GM19455 (cell line): ENCODE measurements at regions not wholly inside any gene's neighbourhood (a gene's known extent, or its start where the extent isn't known, plus 50 kb on each side); places are given as distances from the start of the nearest gene placed in this dataset.
"Not testable (repeated sequence)": the region's sequence is repeated elsewhere in the genome, so short reads cannot be mapped to it uniquely, and the experiment has no call there.

Source experiments
- ATAC-seq: cut with Tn5 transposase; IDR thresholded peaks from one replicate; pipeline ENCODE4 v1.9.1; 2021; ENCODE audit not compliant: unreplicated experiment

DNA sequence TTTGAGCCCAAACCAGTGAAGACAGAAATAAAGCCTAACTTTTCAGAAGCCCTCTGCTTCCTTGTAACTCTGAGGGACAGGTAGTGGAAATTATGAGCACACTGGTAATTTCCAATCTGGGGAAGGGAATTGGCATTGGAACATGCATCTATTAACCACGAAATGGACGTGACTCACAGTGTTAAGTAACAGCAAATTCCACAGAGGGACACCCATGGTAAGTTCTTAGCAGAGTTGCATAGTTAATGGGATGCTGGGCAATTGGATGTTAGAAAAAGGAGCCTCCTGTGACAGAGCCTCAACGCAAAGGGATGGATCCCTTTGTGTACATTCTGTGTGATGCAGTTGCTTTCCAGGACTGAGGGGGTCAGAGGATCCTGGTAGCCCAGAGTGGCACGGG lies 168.6 kb downstream of the SEMA6D start:
- no peak for ATAC-seq

DNA sequence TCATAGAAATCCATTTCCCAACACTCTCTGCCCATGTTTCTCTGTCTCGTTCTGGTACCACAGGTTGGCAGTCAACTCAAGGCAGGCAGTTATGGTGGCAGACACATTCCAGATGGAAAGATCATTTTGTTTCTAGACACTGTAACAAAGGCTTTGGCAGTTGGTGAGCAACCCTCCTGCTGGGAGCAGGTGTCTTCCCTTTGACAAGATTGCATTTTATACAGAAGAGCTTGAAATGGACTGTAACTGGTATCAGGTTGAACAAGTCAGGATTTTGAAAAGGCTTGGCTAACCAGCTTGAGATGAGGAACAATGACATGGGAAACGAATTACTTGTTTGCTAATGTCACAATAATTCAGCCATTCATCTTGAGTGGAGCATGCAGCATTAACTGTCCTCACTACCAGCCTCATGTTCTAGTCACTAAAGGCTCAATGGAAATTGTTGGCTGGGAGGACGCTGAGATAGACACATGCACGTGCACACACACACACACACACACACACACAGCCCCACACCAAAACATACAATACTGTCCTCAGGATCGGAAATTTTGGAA lies 170.0 kb downstream of the SEMA6D start:
- ATAC-seq = no peak

DNA sequence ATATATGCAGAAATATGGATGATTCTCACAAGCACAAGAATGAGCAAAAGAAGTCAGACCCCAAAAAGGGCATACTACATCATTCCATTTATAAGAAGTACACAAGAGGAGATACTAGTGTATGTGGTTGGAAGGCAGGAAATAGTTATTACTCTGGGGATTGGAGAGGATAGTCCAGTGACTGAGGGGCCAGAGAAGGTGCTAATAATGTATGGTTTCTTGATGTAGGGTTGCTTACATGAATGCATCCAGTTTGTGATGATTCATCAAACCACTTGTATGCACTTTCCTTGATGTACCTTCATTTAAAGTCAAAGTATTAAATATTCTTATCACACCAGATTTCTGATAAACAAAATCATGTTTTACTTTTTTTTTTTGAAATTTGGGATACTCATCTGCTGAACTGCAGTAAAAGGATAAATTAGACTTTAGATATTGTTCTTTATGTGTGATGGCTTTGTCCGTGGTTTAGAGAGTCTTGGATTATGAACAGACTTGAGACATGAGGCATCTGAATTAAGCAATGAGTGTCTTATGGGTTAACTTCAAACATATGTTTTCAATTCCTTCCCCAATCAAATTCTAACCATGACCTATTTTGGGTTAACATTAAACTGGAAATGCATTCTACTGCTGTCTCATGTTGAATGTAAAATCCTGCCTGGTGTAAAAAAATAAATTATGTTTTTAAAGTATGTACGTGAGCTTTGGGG lies 171.2 kb downstream of the SEMA6D start:
- no peak for ATAC-seq

DNA sequence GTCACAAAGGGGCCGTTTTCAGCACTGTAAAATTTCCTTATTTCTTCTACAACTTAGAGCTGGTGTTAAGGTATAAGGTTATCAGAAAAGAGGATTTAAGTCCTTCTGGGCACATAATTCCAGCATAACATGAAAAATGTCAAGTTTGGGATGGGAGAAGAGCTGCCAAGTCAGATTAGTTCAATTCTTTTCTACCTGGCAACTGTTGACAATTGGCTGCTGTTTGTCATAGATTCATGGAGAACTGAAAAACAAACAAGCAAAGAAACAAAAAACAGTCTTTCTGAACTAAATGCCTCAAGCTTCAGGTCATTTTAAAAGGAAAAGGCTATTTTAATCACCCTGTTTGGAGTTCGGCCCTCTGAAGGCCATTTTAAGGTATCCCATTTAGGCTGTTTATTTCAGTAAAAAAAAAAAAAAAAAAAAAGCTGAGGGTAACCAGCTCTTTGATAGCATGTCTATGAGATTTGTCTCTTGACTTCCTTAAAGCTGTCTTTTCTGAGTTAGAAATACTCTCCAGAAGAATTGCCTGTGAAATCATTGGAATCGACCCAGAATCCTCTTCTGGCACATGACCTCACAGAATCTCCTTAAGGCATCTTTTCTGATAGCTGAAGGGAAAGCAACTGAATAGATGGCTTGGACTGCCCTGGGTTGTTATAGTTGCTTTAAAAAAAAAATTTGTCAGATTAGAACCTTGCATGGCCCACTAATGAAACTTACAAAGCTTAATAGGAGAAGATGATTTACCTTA lies 173.3 kb downstream of the SEMA6D start:
- ATAC-seq = no peak

DNA sequence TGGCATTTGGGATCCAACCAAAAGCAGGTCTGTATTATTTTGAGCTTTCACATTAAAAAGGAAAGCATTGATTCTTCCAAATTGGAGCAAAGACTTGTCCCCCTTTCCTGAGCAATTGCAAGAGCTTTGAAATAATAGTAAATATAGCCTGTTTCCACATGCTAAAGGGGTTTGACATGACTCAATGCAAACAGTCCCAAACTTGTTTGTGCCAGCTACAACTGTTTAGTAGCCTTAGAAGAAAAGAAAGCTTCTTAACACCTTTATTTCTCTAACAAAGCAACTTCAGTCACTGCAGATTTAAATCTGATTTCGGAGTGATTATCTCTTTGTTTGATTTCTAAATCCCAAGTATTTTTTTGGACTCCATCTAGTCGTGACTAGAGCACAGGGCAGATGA lies 180.2 kb downstream of the SEMA6D start:
- no peak for ATAC-seq

DNA sequence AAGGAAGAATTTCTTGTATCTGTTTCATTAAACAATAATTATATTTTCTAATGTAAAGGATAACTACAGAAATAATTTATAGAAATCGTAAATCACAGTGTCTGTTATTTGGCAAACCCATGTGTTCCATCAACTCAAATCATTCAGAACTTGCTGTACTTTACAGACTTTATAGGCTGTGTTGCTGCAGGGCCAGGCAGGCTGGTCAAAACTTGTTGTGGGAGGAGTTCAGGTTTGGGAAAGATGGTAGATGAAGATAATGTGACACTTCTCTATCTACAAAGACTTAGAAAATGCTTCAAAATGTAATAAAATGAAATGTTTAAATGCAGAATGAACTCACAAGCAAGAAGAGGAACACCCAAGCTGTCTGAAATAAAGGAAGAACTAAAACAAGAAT lies 183.4 kb downstream of the SEMA6D start:
- no peak for ATAC-seq

DNA sequence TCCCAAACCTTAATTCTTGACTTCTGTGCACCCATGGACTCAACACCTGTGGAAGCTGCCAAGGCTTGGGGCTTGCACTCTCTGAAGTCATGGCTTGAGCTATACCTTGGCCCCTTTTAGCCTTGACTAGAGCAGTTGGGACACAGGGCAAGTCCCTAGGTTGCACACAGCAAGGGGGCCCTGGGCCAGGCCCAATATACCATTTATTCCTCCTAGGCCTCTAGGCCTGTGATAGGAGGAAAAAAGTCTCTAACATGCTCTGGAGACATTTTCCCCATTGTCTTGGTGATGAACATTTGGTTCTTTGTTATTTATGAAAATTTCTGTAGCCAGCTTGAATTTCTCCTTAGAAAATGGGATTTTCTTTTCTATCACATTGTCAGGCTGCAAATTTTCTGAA lies 186.1 kb downstream of the SEMA6D start:
- ATAC-seq = no peak

DNA sequence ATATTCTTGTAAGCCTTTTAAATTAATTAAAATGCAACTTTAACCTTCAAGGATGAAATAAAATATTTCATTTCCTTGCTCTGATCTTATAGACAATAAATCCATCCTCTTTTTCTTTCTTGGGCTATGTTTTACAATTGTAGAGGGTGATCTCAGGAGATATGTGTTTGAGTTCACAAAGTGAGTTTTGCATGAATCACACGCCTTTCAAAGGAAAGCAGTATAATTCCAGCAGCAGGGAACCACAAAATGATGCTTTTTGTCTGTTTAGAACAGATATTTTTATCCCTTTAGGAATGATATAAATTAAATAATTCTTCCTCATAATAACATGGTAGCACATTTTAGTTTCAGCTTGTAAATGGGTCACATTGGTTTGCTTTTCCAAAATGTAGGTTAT lies 191.2 kb downstream of the SEMA6D start:
- no peak for ATAC-seq

DNA sequence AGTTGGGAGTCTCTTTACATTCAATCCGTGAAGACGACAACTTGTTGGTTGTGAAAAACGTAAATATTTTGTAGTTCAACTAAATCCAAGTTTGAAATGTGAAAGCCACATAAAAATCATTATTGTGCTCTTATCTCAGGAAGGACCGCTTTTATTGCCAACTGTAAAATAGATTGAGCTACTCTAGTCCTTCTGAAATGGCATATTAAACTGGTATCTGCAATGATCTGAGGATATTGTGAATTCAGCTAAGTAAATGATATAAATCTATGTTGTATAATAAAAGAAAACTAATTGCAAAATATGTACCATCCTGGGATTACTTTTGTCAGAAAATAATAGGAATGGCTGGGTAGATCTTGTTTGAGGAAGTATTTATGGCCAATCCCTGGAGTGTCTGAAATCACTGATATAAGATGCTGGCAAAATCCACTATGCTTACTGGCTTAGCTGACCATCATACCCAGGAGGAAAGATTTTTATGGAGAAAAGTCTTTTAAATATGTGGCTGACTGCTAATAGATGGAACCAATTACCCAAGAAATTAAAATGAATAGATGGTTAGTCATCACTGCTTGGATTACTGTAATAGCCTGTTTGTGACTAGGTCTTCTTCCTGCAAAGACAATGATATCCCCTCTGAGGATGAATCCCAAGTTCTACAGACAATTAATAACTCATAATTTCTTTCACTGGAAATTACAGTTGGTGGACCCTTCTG lies 191.8 kb downstream of the SEMA6D start:
- no peak for ATAC-seq

DNA sequence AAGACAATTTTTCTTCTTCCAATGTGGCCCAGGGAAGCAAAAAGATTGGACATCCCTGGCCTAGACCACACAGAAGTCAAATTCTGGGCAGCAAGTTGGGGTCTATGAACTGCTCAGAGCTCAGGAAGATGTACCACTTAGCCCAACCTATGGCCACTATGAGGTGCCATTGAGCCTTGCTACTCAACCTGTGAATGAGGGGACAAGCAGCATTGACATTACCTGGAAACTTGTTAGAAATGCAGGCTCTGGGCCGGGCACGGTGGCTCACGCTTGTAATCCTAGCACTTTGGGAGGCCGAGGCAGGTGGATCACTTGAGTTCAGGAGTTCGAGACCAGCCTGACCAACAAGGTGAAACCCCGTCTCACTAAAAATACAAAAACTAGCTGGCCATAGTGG lies 195.6 kb downstream of the SEMA6D start:
- ATAC-seq = not testable (repeated sequence)

DNA sequence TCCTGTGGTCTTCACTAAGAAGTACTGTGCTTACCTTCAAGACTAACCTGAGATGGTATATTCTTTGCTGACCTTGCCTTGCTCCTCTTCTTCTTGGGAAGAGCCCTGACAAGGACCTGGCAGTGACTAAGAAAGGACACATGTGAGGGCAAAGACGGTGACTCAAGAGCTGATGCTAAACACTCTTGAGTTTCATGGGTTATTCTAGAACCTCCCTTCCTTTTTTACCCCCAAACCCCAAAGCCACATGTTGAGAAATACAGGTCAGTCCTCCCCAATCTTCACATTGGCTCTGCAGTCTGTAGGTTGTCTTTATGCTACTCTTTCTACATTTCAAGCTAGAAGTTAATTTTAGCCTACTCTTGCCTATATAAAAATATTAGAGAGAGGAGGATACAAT lies 200.6 kb downstream of the SEMA6D start:
- ATAC-seq = no peak

DNA sequence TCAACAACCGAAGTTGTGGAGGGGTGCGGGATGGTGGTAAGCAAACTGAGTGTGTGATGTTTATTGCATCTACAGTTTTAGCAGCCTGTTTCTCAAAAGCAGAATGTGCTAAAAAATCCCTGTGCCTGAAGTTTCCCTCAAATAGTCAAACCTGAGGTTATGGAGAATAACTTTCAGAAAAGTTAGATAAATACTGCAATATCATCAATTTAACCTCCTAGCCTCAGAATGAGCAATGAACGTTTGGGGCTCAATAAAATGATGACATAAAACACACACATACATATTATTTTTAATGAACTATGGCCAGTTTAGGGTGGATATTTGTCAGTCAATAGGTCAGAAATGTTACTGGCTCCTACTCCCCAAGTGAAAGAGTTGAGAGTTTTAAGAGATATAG lies 201.6 kb downstream of the SEMA6D start:
- no peak for ATAC-seq

DNA sequence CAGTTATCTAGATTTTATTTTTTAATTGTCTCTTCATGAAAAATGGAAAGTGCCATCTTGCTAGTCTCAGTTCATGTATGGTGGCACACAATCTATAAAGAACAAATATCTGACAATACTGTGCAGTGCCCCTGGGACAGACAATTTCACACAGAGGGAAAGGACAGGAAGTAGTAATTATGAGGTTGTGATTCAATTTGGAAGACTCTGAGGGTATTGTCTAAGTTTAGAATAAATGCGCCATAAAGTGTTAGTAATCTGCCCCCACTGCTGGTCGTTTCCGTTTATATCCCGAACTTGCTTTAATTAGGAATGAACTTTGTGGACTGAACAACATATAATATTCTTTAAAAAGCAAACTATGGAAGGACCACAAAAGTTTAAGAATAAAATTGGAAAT lies 196.4 kb upstream of the SLC24A5 start:
- ATAC-seq = no peak

DNA sequence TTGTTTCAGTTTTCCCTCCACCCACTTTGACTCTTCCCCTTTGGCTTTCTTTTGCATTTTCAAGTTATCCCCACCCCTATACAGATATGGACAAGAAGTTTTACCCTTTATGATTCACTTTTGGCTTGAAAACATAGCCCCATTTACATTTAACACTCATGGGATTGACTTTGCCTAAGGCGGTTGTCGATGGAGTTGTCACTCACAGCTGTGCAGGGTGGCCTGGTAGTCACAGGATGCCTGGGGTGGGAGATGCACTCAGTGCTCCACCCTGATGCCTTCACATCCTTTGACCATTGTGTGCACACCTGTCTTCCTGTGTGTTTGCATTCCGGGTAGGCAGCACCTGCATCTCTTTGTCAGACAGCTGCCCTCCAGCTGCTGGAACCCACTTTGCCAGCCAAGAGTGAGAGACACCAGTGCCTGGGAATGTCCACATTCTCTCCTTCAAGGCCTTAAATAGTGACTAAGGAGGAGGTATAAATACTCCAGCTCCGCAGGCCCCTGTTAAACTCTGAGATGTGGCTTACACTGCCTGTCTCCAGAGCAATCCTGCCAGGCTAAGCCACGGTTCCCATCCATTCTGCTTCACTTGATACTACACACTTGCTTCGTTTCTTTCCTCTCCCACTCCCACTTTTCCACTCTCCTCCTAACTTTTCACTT lies 191.5 kb upstream of the SLC24A5 start:
- no peak for ATAC-seq

DNA sequence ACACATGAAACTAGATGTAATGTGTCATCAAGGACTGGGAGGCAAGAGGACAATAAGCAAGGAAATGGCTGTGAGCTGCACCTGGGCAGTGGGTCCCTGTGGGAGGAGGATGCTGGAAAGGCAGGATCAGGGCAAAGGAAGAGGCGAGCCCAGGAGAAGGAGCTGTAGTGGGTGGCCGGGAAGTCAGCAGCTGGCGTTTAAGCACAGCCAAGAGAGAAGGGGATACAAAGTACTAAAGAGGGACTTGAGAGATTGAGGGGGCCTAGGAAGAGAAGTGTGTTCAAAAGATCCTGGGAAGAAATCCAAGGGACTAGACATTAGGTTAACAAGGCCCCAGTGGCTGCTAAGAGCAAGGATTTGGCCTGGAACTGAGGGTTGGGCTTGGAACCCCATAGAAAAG lies 188.5 kb upstream of the SLC24A5 start:
- no peak for ATAC-seq

DNA sequence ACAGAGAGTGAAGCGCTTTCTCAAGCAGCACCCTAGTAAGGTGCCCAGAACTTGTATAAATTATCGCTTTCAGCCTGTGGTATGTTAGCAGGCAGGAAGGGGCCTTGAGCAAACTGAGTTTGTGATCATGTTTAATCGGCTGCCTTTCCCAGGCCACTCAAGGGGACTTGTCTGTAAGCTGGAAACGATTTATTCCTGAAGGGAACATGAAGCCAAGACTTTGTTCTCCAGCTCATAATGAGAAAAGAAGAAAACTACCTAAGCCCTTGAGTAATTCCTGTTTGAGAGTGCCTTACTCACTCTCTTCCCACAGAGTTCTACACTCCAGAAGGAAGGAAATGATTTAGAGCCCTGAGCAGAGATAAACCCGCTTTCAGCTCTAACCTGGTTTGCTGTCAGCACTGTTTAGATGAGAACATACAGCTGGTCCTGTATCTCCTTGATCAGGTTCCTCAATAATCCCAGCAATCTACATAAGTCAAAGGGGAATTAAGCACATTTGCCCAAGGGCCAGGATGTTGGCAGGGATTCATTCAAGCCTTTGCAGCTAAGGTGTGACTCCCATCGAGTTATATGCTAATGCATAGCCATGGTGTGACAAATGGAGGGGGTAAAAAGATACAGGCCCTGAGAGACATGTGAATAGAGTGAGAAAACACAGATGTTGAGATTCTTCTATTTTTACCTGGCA lies 187.7 kb upstream of the SLC24A5 start:
- ATAC-seq = no peak

DNA sequence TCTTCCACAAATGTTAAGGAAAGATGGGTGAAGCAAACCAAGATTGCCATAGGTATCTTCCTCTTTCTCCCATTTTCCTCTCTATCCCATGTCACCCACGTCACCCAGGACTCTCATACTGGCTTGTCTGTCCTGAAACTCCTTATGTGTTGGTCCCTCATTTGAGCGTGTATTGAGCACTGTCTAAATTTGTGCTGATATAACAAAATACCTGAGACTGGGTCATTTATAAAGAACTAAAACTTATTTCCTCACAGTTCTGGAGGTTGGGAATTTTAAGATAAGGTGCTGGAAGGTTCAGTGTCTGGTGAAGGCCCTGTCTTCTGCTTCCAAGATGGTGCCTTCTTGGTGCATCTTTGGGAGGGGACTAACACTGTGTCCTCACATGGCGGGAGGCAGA lies 186.9 kb upstream of the SLC24A5 start:
- no peak for ATAC-seq

DNA sequence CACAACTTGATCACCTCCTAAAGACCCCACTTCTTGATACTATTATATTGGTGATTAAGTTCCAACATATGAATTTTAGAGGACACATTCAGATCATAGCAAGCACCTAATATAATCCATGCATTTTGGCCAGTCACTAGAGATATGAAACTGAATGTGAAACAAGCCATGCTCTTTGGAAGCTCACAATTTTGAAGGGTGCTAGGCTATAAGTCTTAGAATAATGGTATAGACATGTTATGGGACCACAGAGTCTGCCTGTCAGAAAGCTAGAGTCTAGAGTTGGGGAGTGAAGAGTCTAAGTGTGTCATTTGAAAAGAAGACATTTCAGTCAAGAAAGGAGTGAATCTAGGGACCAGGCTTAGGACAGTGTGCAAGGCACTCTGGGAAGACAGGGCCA lies 186.4 kb upstream of the SLC24A5 start:
- no peak for ATAC-seq

DNA sequence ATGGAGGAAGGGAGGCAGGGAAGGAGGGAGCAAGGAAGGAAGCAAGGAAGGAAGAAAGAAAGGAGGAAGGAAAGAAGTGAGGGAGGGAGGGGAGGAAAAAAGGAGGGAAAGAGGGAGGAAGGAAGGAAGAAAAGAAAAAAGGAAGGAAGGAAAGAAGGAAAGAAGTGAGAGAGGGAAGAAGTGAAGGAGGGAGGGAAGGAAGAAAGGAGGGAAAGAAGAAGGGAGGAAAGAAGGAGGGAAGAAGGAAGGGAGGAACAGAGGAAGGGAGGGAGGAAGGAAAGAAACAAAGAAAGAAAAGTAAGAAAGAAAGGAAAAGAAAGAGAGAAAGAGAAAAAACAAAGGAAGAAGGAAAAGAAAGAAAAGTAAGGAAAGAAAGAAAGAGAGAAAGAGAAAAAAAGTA lies 183.0 kb upstream of the SLC24A5 start:
- no peak for ATAC-seq

DNA sequence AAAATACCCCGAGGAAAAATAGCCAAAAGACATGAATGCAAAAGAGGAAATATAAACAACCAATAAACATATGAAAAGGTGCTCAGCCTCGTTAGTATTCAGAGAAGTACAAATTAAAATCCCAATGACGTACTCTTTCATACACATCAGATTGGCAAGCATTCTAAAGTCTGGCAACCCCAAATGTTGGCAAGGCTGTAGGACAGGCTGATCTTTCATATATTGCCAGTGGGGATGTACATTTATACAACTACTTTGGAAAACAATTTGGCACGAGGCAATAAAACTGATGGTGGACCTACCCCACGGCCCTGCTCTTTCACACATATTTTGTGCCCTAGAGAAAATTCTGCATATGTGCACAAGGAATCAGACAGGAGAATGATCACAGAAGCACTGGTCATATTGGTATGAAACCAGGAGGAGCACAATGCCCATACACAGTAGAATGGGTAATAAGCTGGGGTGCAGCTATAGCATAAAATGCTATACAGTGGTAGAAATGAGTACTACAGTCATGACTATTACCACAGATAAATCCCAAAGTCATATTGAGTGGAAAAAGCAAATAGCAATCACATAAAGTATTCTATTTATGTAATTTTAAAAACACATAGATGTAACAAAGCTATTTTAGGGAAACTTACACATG lies 176.0 kb upstream of the SLC24A5 start:
- ATAC-seq = no peak
